ENCODE measurements at regions not wholly inside any gene's neighbourhood (a gene's known extent, or its start where the extent isn't known, plus 50 kb on each side); places are given as distances from the start of the nearest gene placed in this dataset.
"Not testable (repeated sequence)": the region's sequence is repeated elsewhere in the genome, so short reads cannot be mapped to it uniquely, and the experiment has no call there.

DNA sequence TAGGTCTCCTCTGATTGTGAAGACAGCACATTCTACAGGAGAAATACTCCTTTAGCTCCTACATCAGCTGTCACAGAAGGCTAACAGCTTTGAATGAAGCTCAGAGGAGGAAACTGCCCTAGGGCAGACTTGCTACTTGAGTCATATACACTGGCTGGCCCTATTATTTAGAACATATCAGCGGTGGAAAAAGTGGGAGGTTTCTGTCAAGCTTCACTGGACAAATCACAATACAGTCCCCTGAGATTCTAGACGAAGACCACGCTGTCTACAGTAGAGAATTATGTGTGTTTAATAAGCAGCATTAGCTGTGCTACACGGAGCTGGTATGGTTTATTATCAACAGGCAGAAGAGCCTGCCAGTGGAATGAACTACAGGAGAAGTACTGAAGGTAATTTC is 230.9 kb upstream of the FSIP2 start:
- DNase-seq (ENCODE audit: low spot score) = no peak

DNA sequence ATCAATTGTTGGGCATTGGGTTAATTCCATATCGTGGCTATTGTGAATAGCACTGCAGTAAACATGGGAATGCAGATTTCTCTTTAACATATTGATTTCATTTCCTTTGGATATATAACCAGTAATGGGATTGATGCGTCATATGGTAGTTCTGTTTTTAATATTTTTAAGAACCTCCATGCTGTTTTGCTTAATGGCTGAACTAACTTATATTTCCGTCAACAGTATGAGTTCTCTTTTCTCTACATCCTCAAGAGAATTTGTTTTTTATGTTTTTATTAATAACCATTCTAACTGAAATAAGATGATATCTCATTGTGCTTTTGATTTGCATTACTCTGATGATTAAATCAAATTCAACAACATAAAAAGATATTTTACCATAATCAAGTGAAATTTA is 228.5 kb upstream of the FSIP2 start:
- DNase-seq (ENCODE audit: low spot score) = no peak

DNA sequence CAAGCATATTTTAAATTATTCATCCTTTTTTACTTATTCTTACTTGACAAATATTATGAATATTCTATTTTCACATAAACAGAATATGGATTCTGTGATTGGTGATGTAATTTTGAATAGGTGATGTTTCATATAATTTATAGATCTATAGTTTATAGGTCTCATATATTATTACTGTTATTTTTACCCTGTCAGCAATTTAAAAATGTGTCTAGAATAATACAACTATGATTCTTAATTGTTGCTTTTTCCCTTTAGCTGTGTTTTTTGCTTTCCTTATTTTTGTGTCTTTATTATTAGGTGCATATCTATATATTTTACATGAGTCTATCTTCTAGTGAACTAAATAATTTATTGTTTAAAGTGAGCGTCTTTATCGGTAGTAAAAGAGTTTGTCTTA is 226.7 kb upstream of the FSIP2 start:
- DNase-seq (ENCODE audit: low spot score) = no peak

DNA sequence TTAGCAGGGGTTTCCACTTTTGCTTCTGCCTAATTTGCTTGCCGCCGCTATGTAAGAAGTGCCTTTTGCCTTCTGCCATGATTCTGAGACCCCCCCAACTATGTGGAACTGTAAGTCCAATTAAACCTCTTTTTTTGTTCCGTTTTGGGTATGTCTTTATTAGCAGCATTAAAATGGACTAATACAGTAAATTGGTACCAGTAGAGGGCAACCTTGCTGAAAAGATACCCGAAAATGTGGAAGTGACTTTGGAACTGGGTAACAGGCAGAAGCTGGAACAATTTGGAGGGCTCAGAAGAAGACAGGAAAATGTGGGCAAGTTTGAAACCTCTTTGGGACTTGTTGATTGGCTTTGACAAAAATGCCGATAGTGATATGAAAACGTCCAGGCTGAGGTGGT is 216.1 kb upstream of the FSIP2 start:
- DNase-seq (ENCODE audit: low spot score) = no peak

DNA sequence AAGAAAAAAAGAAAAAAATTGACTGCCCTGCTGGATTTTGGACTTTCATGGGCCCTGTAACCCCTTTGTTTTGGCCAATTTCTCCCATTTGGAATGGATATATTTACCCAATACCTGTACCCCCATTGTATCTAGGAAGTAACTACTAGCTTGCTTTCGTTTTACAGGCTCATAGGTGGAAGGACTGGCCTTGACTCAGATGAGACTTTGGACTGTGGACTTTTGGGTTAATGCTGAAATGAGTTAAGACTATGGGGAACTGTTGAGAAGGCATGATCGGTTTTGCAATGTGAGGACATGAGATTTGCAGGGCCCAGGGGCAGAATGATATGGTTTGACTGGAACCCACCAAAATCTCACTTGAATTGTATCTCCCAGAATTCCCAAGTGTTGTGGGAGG is 214.4 kb upstream of the FSIP2 start:
- not testable (repeated sequence) for DNase-seq (ENCODE audit: low spot score)

DNA sequence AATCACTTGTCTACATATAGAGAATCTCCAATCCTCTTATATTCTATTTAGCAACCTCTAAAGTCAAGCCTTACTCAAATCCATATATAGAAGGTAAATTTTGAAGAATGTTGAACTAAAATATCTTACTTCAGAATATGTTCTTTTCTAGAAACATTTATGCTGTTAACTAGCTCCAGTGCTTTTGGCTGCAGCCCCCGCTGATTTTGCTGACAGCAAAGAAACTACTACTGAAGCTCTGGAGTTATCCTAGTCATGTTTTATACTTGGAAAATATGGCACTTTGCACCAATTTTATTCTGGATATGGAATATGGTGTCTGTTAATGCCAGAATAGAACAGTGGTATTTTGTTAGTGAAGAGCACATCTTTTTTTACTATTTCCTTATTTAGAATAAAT is 212.4 kb upstream of the FSIP2 start:
- no peak for DNase-seq (ENCODE audit: low spot score)

DNA sequence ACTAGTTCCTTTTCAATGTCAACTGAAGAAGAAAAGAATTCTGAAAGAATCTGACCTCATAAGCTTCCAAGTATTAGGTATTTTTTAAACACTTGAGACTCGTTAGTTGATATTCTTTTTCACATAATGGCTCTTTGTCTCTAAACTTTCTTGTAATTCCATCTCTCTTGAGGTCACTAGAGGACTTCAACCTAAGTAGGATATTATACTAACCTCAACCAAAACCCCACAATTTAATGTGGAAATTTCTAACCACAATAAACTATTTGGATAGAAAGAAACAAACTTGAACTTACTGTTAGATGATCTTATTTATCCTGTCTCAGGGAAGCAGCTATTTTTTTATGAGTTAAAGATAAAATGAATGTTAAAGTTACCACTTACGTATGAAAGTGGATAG is 206.9 kb upstream of the FSIP2 start:
- no peak for DNase-seq (ENCODE audit: low spot score)

DNA sequence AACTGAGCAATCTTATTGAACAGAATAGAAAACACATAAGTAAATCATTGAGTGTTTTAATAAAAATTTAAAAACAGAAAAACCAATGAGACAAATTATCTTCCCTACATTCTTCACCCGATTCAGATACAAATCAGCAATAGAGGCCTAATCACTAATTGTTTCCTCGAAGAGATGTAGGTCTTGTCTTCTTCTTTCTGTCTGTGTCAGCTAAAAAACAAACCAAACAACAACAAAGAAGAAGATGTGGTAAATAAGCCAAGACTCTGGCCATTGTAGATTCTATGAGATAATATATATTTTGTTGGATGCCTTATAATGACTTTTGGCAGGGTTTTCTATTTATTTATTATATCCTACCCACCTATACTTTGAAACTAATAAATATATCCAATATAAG is 200.9 kb upstream of the FSIP2 start:
- no peak for DNase-seq (ENCODE audit: low spot score)

DNA sequence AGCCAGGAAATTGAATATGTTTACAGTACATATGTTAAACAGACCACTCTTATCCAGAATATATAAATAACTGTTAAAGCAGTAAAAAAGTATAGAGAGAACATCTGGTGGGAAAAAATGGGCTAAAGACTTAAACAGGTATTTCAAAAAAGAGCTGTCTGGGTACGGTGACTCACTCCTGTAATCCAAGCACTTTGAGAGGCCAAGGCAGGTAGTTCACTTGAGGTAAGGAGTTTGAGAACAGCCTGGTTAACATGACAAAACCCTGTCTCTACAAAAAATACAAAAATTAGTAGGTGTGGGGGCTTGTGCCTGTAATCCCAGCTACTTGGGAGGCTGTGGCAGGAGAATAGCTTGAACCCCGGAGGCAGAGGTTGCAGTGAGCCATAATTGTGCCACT is 171.4 kb upstream of the FSIP2 start:
- DNase-seq (ENCODE audit: low spot score) = no peak

DNA sequence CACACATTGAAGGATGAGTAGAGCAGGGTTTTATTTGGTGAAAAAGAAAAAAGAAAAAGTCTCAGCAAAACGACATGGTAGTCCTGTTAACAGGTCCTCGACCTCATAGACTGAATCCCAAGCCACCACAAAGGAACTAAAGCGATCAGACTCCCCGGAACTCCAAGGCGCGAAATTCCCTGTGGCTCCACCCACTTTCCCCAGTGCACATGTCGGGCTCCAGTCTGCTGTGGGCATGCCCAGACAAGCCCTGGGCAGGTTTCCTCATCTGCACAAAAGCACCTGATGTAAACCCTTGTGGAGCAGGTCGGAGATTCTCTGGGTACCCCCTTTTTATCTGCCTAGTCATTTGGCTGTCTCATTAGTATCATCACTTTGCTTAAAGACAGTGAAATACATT is 170.7 kb upstream of the FSIP2 start:
- DNase-seq (ENCODE audit: low spot score) = no peak

DNA sequence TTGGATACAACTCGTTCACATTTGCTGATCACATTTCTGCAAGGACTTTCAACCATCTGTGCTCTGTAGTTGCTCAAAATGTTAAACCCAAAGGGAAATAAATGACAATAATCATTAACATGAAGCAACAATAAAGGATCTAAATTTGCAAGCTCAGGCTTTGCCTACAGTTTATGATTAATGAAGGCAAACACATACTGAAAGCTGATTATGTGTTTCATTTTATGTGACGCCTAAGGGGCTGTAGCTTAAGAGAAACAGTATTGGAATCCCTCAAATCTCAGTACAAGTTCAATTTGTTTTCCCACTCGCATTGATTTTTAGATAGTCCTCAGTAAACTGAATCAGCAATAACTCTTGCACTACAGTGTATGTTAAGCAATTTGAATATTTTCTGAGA is 160.3 kb upstream of the FSIP2 start:
- no peak for DNase-seq (ENCODE audit: low spot score)

DNA sequence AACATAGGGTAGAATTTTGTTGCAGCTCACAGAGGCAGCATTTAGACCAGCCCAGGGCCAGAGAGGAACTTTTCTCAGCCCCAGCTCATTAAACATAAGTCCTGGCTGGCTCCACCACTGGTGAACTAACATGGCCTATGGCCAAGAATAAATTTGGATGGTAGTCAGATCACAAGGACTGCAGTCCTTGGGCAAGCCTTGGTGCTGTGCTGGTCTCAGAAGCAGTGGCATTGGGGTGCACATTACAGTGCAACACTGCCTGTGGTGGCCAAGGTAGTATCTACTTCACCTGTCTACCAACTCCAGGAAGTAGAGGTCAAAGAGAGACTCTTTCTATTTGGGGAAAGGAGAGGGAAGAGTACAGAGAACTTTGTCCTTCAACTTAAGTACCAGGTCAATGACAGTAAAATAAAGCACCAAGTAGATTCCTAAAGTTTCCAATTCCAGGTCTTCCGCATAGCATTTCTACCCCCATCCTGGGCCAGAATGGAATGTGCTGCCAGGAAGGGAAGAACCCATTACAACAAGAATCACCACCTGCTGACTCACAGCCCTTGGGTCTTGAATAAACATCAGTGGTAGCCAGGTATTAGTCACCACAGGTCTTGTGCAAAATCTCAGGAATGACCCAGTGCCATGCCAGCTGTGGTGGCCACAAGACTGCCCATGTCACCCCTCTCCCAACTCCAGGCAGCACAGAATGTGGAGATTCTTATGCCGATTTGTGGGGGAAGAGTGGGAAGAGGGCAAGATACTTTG is 155.4 kb upstream of the FSIP2 start:
- no peak for DNase-seq (ENCODE audit: low spot score)

DNA sequence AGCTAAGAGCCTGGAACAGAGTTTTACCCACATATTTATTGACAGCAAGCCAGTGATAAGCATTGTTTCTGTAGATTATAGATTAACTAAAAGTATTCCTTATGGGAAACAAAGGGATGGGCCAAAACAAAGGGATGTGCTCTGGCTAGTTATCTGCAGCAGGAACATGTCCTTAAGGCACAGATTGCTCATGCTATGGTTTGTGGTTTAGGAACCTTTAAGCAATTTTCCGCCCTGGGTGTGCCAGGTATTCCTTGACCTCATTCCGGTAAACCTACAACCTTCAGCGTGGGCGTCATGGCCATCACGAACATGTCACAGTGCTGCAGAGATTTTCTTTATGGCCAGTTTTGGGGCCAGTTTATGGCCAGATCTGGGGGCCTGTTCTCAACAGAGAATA is 153.4 kb upstream of the FSIP2 start:
- not testable (repeated sequence) for DNase-seq (ENCODE audit: low spot score)

DNA sequence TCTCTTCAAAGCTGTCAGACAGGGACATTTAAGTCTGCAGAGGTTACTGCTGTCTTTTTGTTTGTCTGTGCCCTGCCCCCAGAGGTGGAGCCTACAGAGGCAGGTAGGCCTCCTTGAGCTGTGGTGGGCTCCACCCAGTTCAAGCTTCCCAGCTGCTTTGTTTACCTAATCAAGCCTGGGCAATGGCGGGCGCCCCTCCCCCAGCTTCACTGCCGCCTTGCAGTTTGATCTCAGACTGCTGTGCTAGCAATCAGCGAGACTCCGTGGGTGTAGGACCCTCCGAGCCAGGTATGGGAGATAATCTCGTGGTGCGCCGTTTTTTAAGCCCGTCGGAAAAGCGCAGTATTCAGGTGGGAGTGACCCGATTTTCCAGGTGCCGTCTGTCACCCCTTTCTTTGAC is 147.3 kb upstream of the FSIP2 start:
- not testable (repeated sequence) for DNase-seq (ENCODE audit: low spot score)

DNA sequence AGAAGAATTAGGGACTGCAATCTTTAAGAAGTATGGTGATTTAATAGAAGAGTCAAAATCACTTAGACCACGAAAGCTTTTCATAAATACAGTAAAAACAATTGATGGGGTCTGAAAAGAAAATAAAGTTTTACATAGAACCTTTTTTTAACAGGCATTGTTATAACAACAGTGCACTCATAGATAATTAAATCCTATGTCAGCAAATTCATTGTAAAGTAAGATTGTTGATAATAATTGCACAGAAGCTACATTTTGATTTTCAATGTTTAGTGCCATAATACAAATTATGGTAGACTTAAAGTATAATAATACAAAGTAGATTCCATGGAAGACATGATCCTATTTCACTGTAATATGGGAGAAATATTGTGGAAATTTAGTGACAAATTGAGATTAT is 130.7 kb upstream of the FSIP2 start:
- DNase-seq (ENCODE audit: low spot score) = no peak

DNA sequence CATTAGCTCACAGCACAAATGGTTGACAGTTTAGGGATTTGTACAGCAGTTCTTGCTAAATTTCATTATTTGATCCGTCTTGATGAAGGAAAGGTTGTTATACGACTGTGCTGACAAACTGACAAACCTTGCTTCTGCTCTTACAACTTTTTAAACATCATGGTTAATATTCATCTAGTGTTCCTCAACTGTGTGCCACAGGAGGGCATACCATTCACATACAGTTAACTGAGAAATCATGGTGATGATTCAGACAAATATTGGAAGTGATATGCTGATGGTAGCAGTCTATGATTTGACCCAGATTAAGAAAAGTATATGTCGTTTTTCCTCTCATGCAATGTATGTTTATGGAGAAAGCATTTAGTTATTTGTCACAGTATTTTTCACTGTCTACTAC is 129.8 kb upstream of the FSIP2 start:
- no peak for DNase-seq (ENCODE audit: low spot score)

DNA sequence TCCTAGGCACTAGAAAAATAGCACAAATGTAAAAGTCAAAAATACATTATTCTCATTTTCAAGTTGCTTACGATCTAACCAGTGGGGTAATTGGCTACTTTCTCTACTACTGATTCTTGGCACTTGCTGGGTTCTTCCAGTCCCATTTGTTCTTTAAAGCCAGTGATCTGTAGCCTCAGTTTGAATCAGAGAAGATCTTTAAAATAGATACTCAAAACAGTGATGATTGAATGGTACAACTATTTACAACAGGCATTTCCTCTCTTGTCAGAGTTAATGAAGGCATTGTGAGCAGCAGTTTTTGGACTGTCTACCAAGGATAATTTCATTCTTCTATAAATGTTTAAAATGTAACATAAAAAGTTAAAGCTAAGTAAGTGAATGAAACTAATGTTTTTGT is 128.3 kb upstream of the FSIP2 start:
- no peak for DNase-seq (ENCODE audit: low spot score)

DNA sequence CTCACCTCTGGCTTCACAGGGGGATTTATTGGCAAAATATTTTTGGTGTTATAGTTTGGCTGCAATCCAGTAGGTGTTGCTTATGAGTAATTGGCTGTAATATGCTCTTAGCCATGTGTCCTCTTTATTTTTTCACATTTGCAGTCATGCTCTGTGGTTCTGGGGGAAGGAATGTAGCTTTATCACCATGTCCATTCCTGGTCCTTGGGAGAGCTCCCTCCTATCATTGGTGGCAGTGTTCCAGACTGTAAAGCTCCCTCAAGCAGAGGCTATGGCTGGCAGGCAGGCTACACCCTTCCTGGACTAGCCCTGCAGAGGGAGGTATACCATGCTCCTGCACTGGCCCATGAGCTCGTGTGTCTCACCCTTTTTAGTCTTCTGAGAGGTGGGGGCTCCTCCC is 120.0 kb upstream of the FSIP2 start:
- no peak for DNase-seq (ENCODE audit: low spot score)

DNA sequence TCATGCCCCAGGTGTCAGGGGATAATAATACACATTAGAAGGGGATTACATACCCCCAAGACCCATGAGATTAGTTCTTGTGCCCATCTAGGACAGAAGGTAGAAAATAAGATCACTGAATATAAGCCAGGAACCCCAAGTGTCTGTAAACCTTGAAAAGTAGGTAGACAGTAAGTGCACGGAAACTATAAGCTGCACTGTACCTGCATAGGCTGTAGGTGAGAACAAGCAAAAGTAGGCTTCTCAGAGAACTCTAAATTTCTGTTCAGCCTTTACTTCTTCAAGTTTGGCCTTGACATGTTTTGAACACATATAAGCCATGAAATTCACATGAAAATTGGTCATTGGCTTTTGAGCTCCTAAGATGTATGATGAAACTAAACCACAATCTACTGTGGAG is 113.0 kb upstream of the FSIP2 start:
- DNase-seq (ENCODE audit: low spot score) = no peak

DNA sequence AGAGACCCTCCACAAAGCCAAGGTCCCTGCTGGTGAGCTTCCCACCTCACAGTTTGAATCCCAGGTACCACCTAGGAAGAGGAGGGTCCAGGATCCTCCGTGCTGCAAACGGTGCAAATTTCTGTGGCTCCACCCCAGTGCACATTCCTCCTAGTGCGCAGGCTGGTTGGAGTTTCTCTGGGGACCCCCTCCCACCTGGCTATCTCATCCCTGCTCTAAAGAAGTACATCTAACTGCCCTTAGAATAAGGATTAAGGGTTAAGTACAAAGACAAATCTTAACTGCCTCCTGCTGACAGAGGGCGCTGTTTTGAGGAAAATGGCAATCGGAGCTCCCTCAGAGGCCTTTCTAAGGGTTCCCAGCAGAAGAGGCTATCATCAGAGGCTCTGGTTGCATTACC is 109.6 kb upstream of the FSIP2 start:
- peak; percentile 49 for DNase-seq (ENCODE audit: low spot score)

DNA sequence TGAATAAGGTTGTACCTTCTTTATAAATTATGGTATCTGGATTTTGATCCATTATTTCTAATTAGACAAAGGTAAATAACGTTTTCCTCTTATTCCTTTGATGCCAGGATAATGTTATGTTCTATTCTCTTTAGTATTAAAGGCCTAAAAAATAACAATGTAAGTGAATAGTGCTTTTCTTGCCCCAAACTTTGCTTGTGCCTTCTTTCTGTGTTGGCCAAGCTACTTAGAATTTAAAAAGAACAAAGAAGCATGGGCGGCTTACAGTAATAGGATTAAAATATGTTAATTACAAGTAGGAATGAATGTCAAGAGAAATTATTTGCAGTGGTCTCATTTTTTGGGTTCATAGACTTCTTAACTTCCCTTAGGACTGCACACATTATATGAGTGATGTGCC is 105.0 kb upstream of the FSIP2 start:
- DNase-seq (ENCODE audit: low spot score) = no peak

DNA sequence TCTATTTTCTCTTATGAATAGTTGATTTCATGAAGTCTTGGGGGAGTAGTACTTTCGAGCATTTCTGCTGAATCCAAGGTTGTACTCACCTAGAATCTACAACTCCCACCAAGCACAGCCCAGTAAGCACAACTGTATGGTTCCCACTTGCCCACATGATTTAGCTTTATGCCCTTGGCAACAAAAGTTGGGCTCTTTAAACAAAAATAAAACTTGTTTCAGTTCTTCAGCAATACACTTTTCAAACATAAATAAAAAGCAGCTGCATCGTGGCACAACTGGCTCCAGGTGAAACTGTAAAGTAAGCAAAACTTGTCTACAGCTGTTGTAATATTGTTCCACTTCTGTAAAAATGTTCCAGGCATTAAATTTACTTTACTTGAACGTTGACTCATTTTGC is 99.8 kb upstream of the FSIP2 start:
- no peak for DNase-seq (ENCODE audit: low spot score)

DNA sequence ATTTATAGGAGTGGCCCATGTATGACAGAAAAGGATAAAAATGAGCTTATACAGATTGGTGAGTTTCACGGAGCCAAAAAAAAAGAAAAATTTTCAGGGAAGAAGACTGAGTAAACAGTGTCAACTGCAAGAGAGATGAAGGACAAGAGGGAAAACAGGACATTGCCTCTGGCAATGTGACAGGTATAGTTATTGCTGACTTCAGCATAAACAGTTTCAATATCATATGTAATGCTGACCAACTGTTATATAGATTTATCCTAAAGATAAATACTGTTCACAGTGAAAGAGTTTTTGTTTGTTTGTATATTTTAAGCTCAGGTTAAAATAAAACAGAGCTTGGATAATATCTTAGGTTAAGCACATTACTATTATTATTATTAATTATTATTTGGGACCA is 98.0 kb upstream of the FSIP2 start:
- DNase-seq (ENCODE audit: low spot score) = no peak

DNA sequence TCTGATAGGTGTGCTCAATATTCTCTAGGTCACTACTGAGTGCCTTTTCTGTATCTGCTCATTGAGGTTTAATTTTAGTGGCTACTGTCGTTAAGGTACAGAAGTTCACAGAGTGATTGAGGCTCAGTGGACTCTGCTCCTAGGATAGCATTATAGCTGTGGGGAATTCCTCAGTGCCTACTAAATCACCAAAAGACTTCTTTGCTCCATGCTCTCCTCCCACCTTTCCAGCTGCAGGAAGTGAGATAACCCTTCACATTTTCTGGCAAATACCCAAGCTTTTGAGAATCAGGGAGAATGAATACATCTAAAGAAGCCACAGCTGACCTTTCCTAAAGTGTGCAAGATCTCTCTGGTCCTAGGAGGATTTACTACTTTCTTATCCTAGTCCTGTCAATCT is 95.2 kb upstream of the FSIP2 start:
- DNase-seq (ENCODE audit: low spot score) = no peak

DNA sequence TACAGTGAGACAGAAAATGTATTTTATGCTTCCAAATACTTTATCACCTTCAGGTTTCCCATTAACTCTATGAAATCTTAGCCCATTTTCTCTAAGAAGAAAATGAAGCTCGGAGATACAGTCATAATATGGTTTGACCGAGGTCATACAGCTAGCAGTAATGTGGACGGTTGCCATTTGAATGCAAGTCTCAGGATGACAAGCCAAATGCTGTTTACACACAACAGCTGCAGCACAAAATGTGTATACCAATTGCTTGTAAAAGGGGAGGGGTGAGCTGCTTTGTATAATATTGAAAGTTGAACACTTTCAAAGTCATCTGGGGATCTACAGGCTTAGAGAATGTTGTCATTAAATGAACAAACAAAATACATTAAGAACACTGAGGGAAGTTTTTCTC is 93.8 kb upstream of the FSIP2 start:
- no peak for DNase-seq (ENCODE audit: low spot score)
